ENCODE measurements at regions not wholly inside any gene's neighbourhood (a gene's known extent, or its start where the extent isn't known, plus 50 kb on each side); places are given as distances from the start of the nearest gene placed in this dataset.

DNA sequence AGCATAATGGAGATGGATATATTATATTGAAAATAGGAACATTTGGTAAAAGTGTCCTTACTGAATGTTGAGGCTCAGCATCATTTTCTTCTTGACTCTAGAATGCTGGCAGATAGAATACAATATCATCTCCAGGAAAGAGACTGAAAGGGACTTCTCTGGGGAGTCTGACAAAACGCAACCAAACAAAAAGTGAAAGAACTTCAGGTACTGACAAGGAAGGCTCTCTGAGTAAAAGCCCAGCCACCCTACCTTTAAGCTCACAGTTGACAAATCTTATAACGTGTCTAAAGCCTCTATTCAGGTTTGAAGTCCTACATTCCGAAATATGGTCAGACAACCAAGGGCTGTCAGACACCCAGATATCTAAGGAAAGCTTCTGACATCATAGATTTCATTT lies 590.8 kb downstream of the SOX6 start:
- no peak overlapping the region for H3K4me3 ChIP-seq
- H3K27me3 ChIP-seq (ENCODE audit: low read depth), result no peaks in the 10 kb centered on the region
- peaks cover 5% of the 10 kb centered on the region for H3K9me3 ChIP-seq (replicated peaks)
- peaks cover under 1% of the 10 kb centered on the region for H3K4me1 ChIP-seq
- no peaks in the 10 kb centered on the region for H3K36me3 ChIP-seq
- TF ChIP-seq CTCF (IDR thresholded peaks at IDR 0.05; ENCODE audit: borderline replicate concordance), result no peak
- H3K27ac ChIP-seq (replicated peaks), result no peak overlapping the region
- DNase-seq, result no peak
- intact Hi-C loops (cut with micrococcal nuclease), result no loop called here

- intact Hi-C loops (cut with micrococcal nuclease), result no loop called here
- Histone ChIP-seq H3K4me3 (no peak overlapping the region), H3K4me1 (peaks cover 14% of the 10 kb centered on the region), H3K9me3 (replicated peaks) (peaks cover 5% of the 10 kb centered on the region), H3K36me3 (no peaks in the 10 kb centered on the region), H3K27me3 (ENCODE audit: low read depth) (no peaks in the 10 kb centered on the region), H3K27ac (replicated peaks) (no peak overlapping the region)
- no peak for TF ChIP-seq CTCF (IDR thresholded peaks at IDR 0.05; ENCODE audit: borderline replicate concordance)
- no peak for DNase-seq
Measured at GRCh38 chr11:15768321-15768720, 588.0 kb downstream of the SOX6 start.

DNA sequence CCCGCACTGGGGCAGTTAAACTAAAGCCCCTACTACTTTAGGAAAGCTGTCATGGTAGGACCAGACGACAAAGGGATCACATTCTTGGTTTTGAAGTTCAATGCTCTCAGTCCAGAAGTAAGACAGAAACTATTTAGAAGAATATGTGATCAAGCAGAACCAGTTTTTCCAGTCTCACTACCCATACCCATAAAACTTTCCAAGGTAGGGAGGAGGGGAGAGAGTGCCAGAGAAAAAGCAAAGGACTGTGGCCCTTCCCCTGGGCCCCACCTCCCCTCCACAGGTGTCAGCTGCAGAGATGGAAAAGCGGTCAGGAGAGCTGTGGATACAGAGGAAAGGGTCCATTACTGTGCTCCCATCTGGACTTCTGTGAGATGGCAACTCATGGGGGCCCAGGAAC lies 587.1 kb downstream of the SOX6 start:
- Histone ChIP-seq H3K9me3 (replicated peaks) (peaks cover 5% of the 10 kb centered on the region), H3K36me3 (no peaks in the 10 kb centered on the region), H3K27ac (replicated peaks) (no peak overlapping the region), H3K27me3 (ENCODE audit: low read depth) (no peaks in the 10 kb centered on the region), H3K4me3 (no peak overlapping the region), H3K4me1 (peaks cover 15% of the 10 kb centered on the region)
- DNase-seq, result no peak
- intact Hi-C loops (cut with micrococcal nuclease), result no loop called here
- TF ChIP-seq CTCF (IDR thresholded peaks at IDR 0.05; ENCODE audit: borderline replicate concordance), result no peak

DNA sequence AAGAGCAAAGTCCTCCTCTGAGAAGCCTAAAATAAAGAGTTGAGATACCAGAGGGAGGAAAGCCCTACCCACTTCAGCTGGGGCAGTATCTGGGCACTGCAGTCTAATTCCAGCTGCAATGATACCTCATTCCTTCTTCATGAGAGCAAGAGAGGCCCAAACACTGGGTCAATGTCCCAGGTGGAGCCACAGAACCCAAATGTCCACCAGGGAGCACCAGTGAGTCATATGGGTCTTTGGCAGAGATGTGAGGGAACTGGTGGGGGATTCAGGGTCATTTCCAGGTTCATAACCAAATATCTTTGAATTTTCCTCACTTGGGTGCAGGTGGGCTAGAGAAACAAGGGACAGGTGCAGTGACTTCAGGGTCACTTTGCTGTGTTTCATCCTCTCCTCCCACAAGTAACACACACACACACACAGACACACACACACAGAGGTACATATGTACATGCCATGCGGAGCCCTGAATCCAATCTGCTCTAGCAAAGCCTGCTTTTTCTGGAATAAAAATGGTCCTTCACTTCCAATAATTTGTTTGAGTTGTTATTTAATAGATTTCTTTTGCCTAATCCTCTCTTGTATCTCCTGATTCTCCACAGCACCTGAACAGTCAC lies 585.4 kb downstream of the SOX6 start:
- Histone ChIP-seq H3K4me1 (peaks cover 15% of the 10 kb centered on the region), H3K27me3 (ENCODE audit: low read depth) (no peaks in the 10 kb centered on the region), H3K9me3 (replicated peaks) (peaks cover 5% of the 10 kb centered on the region), H3K4me3 (no peak overlapping the region), H3K27ac (replicated peaks) (no peak overlapping the region), H3K36me3 (no peaks in the 10 kb centered on the region)
- peak; percentile 27 for DNase-seq
- intact Hi-C loops (cut with micrococcal nuclease), result loop anchor here (5.0 kb wide), 1 partner anchor 841 kb away; no protein-coding TSS in a partner anchor
- peak; percentile 71 for TF ChIP-seq CTCF (IDR thresholded peaks at IDR 0.05; ENCODE audit: borderline replicate concordance)

GRCh38 chr11:15772547-15772946 lies 583.8 kb downstream of the SOX6 start:
- H3K36me3 ChIP-seq, result no peaks in the 10 kb centered on the region
- no peak overlapping the region for H3K27ac ChIP-seq (replicated peaks)
- H3K9me3 ChIP-seq (replicated peaks), result no peaks in the 10 kb centered on the region
- no peak for DNase-seq
- no peak overlapping the region for H3K4me3 ChIP-seq
- no peaks in the 10 kb centered on the region for H3K27me3 ChIP-seq (ENCODE audit: low read depth)
- TF ChIP-seq CTCF (IDR thresholded peaks at IDR 0.05; ENCODE audit: borderline replicate concordance), result no peak
- peaks cover 15% of the 10 kb centered on the region for H3K4me1 ChIP-seq
- intact Hi-C loops (cut with micrococcal nuclease), result loop anchor here (5.0 kb wide), 1 partner anchor 840 kb away; no protein-coding TSS in a partner anchor
